GM19463 (cell line): ENCODE measurements at regions not wholly inside any gene's neighbourhood (a gene's known extent, or its start where the extent isn't known, plus 50 kb on each side); places are given as distances from the start of the nearest gene placed in this dataset.
"Not testable (repeated sequence)": the region's sequence is repeated elsewhere in the genome, so short reads cannot be mapped to it uniquely, and the experiment has no call there.

Experiments used
- ATAC-seq: cut with Tn5 transposase; IDR thresholded peaks from one replicate; pipeline ENCODE4 v1.9.1; 2021; ENCODE audit warnings: mild to moderate bottlenecking, moderate library complexity; ENCODE audit not compliant: unreplicated experiment

GRCh38 chr3:193922034-193922774, 213.7 kb upstream of the HES1 start:
- ATAC-seq, result no peak

DNA sequence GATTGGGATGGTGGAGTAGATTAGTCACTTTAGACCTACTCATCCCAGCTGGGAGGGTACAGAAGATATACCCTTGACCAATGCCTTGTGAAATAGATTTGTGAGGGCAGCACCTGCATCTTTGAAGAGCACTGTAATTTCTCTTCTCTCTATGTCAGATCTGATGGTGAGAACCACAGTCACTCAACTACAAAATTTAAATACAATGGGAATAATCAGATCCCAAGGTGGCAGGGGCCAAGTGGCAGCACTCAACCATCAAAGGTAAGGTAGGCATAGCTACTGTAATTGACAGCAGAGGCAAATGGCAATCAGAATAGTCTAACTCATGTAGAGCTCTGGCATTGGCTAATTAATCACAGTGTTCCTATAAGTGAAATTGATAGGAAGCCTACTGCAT, 212.0 kb upstream of the HES1 start:
- ATAC-seq, result not testable (repeated sequence)

- ATAC-seq, result not testable (repeated sequence)
Measured at GRCh38 chr3:193926071-193926470, 209.9 kb upstream of the HES1 start.

GRCh38 chr3:193927413-193928206, 208.3 kb upstream of the HES1 start:
- ATAC-seq, result not testable (repeated sequence)

GRCh38 chr3:193928354-193929209, 207.4 kb upstream of the HES1 start:
- no peak for ATAC-seq

DNA sequence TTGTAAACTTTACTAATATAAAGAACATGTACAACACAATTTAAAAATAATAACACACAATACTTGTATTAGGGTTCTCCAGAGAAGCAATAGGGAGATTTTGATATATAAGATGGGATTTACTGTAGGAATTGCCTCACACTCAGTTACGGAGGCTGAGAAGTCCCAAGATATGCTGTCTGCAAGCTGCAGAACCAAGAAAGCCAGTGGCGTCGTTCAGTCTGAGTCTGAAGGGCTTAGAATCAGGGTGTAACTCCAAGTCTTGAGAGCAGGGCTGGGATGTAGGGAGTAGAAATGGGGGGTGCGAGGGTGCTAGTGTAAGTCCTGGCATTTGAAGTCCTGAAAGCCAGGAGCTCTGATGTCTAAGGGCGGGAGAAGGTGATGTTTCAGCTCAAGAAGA, 206.6 kb upstream of the HES1 start:
- no peak for ATAC-seq

DNA sequence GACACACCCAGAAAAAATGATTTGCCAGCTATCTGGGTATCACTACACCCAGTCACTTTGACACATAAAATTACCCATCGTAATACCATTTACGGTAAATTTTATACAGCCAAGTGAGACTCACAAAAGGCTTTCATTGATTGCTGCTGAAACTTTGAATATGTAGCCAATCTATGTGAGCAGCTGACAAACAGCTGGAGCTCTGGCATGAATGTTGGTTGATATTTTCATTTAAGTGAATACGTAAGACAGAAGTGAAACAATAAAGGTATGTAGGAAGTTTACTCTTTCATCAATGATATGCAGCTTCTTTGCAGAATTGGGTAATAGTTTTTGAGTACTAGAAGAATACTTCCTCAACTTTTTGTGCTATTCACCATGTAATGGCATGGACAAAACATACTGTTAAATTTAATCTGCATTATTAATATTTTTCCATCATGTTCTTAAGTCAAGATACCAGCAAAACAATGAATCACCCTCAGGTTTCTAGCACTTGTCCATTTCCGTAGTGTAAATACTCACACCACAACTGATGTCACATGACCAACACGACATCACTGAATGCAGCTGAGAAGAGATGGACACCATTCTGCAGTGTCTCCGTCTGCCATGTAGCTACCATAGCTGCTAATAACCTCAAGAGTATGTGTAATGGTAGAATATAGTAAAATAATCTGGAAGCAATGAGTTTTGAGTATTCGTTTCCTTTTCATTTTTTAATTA, 205.9 kb upstream of the HES1 start:
- ATAC-seq, result no peak

- no peak for ATAC-seq
Measured at GRCh38 chr3:193932136-193932535, 203.8 kb upstream of the HES1 start.

DNA sequence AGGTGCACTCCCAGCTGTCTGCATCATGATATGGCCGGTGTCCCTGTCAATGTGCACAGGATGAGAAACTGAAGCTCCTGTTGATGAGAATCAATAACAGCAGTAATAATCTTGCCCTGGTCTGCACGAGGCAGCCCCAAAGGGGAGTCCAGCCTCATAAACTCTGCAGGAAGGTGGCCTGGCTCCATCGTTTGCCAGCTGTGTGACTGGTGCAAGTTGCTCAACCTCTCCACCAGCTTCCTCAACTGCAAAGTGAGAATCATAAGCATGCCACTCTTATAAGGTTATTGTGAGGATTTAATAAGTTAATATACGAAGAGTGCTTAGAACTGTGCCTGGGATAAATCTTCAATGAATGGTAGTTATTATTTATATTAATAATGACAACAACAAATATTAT, 203.4 kb upstream of the HES1 start:
- no peak for ATAC-seq

DNA sequence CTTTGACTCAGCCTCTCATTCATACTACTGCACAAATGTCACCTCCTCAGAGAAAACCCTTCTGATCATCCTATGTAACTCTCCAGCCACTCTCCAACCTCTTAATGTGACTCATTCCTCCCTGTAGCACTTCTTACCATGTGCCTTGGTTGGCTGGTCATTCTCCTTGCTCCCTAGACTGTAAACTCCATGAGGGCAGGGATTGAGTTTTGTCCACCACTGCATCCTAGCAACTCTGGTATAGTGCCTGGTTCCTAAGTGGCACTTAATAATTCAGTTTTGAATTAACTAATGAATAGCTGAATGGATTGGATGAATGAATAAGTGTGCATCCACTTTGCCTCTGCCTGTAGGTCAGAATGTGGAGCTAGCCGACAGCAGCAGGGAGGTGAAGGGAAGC, 202.5 kb upstream of the HES1 start:
- ATAC-seq, result no peak

- no peak for ATAC-seq
Measured at GRCh38 chr3:193935916-193936315, 200.0 kb upstream of the HES1 start.

DNA sequence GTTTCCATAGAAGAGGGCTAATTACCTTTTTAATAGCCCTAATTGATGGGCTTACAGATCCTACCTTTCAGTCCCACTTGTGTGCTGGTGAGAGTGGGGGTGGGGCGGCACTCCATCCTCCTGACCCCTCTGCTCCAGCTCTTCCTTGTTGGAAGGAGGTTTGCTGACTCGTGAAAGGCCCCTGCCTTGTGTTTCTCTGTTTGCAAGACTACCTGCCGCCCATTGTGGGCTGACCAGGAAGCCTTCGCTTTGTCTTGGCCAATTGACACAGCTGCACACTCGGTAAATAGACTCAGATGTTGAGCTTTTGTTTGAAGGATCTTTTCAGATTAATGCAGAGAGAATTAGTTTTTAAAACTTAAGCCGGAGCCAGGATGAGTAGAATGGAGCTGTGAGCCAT, 197.3 kb upstream of the HES1 start:
- ATAC-seq, result no peak

- ATAC-seq, result no peak
Measured at GRCh38 chr3:193939527-193939926, 196.4 kb upstream of the HES1 start.

- no peak for ATAC-seq
Measured at GRCh38 chr3:193940526-193940925, 195.4 kb upstream of the HES1 start.

DNA sequence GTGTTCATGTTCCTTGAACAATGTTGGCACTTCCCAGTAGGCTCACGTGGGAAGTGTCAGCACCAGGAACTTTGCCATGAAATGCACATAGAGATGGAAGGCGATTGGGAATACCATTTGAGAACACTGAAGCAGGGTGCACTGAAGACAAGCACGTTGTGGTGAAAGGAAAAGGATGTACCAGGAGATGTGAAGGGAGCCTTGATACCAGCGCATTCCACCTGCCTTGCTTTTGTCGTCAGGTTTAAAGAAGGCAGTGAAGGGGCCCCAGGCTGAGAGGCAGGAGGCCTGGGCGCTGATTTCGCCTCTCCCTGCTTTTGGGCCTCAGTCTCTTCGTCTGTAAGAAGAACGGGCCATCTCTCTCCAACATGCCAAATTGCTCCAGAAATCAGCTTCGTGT, 194.5 kb upstream of the HES1 start:
- ATAC-seq, result no peak

DNA sequence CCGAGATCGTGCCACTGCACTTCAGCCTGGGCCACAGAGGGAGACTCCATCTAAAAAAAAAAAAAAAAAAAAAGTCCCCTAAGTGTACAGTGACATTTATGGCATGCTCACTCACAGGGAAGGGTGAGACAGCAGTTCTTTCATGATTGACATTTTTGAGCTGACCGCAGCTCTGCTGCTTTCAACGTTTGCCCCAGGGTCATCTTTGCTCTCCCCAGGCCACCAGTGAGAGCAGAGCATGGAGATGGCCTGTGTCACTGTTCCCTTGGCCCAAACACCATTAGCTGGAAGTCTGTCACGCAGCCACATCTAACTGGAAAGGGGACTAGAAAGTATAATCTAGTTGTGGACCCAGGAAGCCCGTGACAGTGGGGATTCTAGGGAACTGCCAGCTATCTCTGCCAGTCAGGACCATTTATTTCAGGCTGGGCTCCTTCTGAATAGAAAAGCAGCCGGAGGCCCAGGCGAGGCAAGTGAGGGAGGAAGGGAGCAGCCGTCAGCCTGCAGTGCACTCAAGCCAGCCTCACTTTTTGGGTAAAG, 193.4 kb upstream of the HES1 start:
- ATAC-seq, result no peak

- no peak for ATAC-seq
Measured at GRCh38 chr3:193943200-193943599, 192.7 kb upstream of the HES1 start.

DNA sequence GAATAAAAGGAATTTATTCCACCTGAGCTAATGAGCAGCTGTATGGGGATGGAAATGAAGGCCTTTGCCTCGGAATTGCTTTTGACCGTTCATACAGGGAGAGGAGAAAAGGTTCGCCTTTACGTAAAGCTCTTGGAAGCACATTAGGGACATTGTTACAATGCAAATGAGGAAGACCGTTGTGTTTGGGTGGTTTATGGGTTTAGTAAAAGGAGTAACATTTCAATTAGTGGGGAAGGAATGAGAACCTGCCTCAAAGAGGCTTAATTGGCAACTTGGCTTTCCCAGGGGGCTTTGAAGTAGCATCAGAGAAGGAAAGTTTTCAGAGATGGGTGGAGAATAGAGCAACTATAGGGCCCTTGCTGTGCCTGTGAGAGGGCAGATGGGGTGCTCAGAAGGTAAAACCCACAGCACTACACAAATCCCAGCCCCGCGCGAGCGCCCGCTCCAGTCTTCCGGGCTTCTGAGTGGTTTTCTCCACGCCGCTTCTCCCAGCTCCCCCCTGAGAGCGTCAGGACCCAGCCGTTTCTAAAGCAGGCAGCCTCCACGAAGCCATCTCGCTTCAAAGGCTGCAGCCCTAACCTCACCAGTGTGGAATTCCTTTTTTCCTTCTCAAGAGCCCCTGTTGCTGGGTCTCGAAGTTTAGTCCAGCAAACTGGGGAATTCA, 192.0 kb upstream of the HES1 start:
- no peak for ATAC-seq

GRCh38 chr3:193944518-193944884, 191.4 kb upstream of the HES1 start:
- ATAC-seq, result no peak

DNA sequence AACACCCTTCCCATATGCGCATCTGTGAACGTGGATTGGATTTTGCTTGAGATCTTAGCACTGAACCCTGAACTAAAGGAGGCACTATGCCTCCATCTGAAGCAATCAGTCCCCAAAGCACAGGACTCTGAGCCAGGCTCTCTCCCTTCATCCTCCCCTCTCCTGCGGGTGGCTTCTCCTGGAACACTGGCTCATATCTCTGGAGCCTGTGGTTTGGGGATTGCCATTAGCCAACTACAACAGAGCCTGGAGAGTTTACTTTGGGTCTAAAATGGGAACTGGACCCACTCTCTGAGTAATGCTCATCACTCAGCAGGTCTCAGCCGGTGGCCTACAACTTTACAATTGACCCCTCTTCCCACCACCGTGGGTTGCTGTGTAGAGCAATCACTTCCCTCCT, 190.8 kb upstream of the HES1 start:
- no peak for ATAC-seq
